Left ventricle myocardium inferior (tissue), 1 donor: ENCODE measurements at regions not wholly inside any gene's neighbourhood (a gene's known extent, or its start where the extent isn't known, plus 50 kb on each side); places are given as distances from the start of the nearest gene placed in this dataset.

Experiments
- DNase-seq: peaks from one replicate; pipeline ENCODE4 v3.0.0-alpha.2; 2020
- H3K27ac ChIP-seq: fragments of 200-600 bp; replicated peaks from 2 replicates; pipeline ENCODE4 v1.8.0; 2021
- H3K27me3 ChIP-seq: fragments of 200-600 bp; 2 replicates; pipeline ENCODE4 v1.8.0; 2021; ENCODE audit warnings: low read depth
- H3K36me3 ChIP-seq: fragments of 200-600 bp; 2 replicates; pipeline ENCODE4 v1.8.0; 2021
- H3K4me1 ChIP-seq: fragments of 200-600 bp; 2 replicates; pipeline ENCODE4 v1.8.0; 2021
- H3K4me3 ChIP-seq: fragments of 200-600 bp; 2 replicates; pipeline ENCODE4 v1.8.0; 2021; ENCODE audit warnings: mild to moderate bottlenecking, moderate library complexity
- H3K9me3 ChIP-seq: fragments of 200-600 bp; replicated peaks from 2 replicates; pipeline ENCODE4 v1.8.0; 2021
- CTCF ChIP-seq: fragments of 200-600 bp; IDR thresholded peaks from 2 replicates; pipeline ENCODE4 v1.8.0; 2021; ENCODE audit warnings: antibody characterized with exemption, mild to moderate bottlenecking, borderline replicate concordance
- intact Hi-C: fragments of 100-400 bp; cut with micrococcal nuclease; formaldehyde crosslinking; loops from one replicate; pipeline ENCODE4 v1.11.0; 2022
- donor health status: DM: no; HTN: yes; CAD: no; lungs with severe emphysema.

DNA sequence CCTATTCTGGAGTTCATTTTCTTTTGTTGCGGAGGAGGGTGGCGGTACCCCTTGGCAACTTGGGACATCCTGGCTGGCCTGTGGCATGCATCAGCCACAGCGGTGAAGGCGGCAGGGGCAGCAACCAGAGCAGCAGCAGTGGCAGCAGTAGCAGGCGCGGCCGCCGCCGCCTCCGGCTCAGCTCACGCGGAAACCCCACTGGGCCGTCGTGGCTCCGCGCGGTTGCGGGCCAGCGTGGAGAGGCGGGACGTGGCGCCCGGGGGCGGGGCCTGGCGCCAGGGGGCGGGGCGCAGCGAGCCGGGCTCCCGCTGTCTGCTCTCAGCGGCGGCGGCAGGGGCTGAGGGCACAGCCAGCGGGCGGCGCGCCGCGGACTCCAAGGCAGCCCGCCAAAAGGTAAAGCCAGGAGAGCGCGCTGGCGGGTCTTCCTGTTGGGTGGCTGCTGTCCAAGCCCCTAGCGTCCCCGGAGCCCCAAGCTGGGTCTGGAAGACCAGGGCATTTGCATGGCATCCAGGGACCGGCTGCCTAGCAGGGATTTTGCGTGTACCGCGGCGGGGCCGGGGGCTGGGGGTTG lies 334.4 kb upstream of the THRB start:
- Histone ChIP-seq H3K27ac (no peak overlapping the region), H3K9me3 (no peaks in the 10 kb centered on the region), H3K27me3 (peaks cover 66% of the 10 kb centered on the region), H3K36me3 (no peaks in the 10 kb centered on the region), H3K4me3 (peak overlapping the region; percentile 69), H3K4me1 (peaks cover 18% of the 10 kb centered on the region)
- DNase-seq = peak; percentile 38
- TF ChIP-seq CTCF = peak; percentile 14
- intact Hi-C loops = no loop called here

DNA sequence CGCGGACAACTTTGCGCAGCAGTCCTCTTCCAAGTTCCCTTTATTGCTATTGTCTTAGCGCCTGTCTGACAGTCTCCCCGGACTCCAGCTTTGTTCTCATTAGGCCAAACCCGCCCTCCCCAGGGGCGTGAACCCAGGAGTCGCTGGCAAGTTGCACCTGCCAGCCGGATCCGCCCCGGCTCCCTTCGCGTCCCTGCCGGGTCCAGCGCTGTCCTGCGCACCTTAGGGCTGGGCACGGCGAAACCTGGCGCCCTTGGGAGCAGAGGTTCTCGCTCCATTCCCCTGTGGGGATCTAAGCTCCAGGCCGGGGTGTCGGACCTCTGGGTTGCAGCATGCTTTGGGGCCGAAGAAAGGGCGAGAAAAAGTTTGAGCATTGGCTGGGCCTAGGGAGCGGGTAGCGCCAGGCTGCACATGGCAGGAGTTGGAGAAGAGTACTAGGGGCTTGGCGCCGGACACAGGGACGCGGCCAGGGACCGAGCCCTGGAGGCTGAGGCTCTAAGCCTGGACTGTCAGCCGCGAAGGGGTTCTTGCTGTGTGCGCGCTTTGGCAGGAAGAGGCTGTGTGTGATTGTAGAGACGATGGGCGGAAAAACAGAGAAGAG lies 335.1 kb upstream of the THRB start:
- no peak for DNase-seq
- Histone ChIP-seq H3K4me3 (peak overlapping the region; percentile 69), H3K27ac (no peak overlapping the region), H3K27me3 (peaks cover 61% of the 10 kb centered on the region), H3K36me3 (no peaks in the 10 kb centered on the region), H3K9me3 (no peaks in the 10 kb centered on the region), H3K4me1 (peaks cover 18% of the 10 kb centered on the region)
- no peak for TF ChIP-seq CTCF
- intact Hi-C loops = no loop called here

DNA sequence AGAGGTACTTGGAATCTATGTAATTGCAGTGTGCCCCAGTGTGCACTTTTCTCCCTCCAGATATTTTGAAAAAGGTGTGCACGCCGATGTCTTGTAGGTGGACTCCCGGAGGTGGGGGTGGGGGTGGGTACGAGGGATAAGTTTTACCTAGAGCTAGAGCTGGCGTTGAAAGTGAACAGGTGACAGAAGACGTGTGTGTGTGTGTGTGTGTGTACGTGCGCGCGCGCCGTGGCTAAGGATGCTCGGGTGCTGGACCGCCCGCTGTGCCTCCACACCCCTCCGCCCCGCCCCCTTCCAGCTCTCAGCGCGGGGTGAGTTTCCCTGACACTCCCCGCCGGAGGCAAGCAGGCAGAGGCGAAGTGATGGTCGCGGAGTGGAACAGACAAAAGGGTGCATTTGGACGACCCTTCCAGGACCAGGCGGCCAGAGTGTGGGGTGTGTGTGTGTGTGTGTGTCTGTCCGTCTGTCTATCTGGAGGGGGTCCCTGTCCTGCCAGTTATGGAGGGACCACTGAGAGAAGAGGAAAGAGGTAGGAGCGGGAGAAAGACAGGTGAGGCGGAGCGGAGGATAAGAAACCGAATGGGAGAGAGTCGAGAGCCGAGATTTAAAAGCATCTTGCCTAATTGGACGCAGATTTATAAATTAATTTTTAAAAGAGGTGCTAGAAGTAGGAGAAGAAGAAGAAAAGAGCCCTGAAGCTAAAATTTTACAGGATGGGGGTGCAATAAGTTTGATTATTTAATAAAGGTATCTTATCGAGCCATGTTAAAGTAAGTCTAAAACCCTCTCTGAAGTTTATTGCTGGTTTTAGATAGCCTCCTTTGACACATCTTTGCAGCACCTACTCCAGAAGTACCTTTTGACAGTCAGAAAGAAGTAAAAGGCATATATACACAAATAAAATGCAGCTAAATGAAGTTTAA lies 335.8 kb upstream of the THRB start:
- intact Hi-C loops = no loop called here
- Histone ChIP-seq H3K4me1 (peaks cover 18% of the 10 kb centered on the region), H3K36me3 (no peaks in the 10 kb centered on the region), H3K27ac (no peak overlapping the region), H3K9me3 (no peaks in the 10 kb centered on the region), H3K4me3 (peak overlapping the region; percentile 69), H3K27me3 (peaks cover 53% of the 10 kb centered on the region)
- no peak for DNase-seq
- TF ChIP-seq CTCF = no peak

DNA sequence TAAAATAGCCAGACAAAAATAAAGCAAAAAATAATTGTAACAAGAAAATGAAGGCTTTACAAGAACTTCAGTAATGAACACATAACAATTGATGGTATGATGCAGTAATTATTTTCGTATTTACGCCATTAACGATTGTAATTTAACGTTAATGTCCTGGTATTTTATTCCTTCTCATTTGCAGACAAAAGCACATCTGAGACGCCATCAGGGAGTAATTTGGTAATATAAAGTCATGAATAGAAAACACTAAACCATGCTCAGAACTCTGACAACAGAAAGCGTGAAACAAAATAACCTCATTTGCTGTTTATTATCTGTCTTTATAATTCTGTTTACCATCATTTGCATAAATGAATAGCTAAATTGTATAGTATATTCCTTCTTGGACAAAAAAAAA lies 336.6 kb upstream of the THRB start:
- Histone ChIP-seq H3K9me3 (no peaks in the 10 kb centered on the region), H3K4me3 (no peak overlapping the region), H3K4me1 (peaks cover 18% of the 10 kb centered on the region), H3K27ac (no peak overlapping the region), H3K36me3 (no peaks in the 10 kb centered on the region), H3K27me3 (peaks cover 46% of the 10 kb centered on the region)
- TF ChIP-seq CTCF = no peak
- DNase-seq = no peak
- intact Hi-C loops = no loop called here

GRCh38 chr3:24832891-24833290 lies 338.2 kb upstream of the THRB start:
- TF ChIP-seq CTCF = no peak
- Histone ChIP-seq H3K36me3 (no peaks in the 10 kb centered on the region), H3K4me1 (peaks cover 18% of the 10 kb centered on the region), H3K9me3 (no peaks in the 10 kb centered on the region), H3K4me3 (no peak overlapping the region), H3K27ac (no peak overlapping the region), H3K27me3 (peaks cover 29% of the 10 kb centered on the region)
- DNase-seq = no peak
- intact Hi-C loops = no loop called here
